Bronchial epithelial cell (primary cell): ENCODE measurements at regions not wholly inside any gene's neighbourhood (a gene's known extent, or its start where the extent isn't known, plus 50 kb on each side); places are given as distances from the start of the nearest gene placed in this dataset.

Experiments
- DNase-seq: peaks from one replicate; pipeline ENCODE4 v3.0.0-alpha.2; 2010; ENCODE audit warnings: low read depth
- FAIRE-seq: peaks from 2 replicates; lab custom pipeline; 2011; peaks lifted over from hg19 to GRCh38; lab: Jason Lieb, UNC
- H3K27me3 ChIP-seq: 2 replicates; pipeline ENCODE4 v1.5.1; 2011; ENCODE audit warnings: low read length; ENCODE audit not compliant: control insufficient read depth, insufficient read depth
- H3K36me3 ChIP-seq: 2 replicates; pipeline ENCODE4 v1.5.1; 2011; ENCODE audit warnings: low read length; ENCODE audit not compliant: control insufficient read depth, insufficient read depth
- H3K4me3 ChIP-seq: 2 replicates; pipeline ENCODE4 v1.5.1; 2011; ENCODE audit warnings: mild to moderate bottlenecking, low read depth, low read length, control low read depth
- TF ChIP-seq, protein P1 (sequence below): IDR thresholded peaks from 2 replicates; pipeline ENCODE4 v1.5.1; 2011; ENCODE audit warnings: mild to moderate bottlenecking, moderate library complexity, low read length, control low read depth, inconsistent platforms; ENCODE audit not compliant: insufficient read depth, severe bottlenecking

DNA sequence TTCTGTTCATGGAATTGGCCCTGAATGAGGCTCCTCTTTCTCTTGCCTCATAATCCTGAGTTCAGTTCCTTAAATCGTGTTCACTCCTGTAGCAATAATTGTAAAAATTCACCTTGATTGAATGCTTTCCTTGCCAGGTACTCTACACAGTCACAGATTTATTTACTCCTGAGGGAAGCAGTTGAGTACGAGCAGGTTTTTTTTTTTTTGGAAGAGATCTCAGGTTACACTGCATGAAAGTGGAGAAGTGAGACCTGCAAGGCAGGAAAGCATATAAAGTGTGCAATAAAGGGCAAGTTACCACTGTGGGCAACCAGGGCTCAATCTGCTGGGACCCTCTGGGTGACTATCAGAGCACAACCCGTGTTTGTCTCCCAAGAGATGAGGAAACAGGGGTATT, 93.0 kb upstream of the DOK5 start:
- no peak for DNase-seq
- no peak overlapping the region for H3K4me3 ChIP-seq
- H3K27me3 ChIP-seq, result no peaks in the 10 kb centered on the region
- FAIRE-seq, result no peak
- TF ChIP-seq, protein P1, sequence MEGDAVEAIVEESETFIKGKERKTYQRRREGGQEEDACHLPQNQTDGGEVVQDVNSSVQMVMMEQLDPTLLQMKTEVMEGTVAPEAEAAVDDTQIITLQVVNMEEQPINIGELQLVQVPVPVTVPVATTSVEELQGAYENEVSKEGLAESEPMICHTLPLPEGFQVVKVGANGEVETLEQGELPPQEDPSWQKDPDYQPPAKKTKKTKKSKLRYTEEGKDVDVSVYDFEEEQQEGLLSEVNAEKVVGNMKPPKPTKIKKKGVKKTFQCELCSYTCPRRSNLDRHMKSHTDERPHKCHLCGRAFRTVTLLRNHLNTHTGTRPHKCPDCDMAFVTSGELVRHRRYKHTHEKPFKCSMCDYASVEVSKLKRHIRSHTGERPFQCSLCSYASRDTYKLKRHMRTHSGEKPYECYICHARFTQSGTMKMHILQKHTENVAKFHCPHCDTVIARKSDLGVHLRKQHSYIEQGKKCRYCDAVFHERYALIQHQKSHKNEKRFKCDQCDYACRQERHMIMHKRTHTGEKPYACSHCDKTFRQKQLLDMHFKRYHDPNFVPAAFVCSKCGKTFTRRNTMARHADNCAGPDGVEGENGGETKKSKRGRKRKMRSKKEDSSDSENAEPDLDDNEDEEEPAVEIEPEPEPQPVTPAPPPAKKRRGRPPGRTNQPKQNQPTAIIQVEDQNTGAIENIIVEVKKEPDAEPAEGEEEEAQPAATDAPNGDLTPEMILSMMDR, result no peak
- no peaks in the 10 kb centered on the region for H3K36me3 ChIP-seq

DNA sequence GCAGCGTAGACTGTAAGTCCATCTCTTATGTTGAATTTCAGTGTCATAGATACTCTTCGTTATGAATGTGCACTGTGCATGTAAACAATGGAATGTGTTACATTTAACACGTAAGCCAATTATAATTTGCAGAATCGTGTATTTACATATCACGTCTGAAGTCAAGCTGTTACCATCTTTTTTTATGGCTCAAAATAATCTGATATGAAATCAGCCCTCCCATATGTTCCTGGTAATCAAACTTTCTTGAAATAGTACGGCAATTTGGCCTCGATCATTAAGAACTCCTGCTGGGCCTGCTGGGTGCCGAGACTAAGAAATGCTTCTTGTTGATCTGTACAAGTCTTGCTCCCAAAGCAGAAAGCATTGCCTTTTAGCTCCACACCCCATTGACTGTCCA, 89.6 kb upstream of the DOK5 start:
- H3K27me3 ChIP-seq, result no peaks in the 10 kb centered on the region
- H3K4me3 ChIP-seq, result no peak overlapping the region
- FAIRE-seq (no peak), DNase-seq (no peak)
- no peaks in the 10 kb centered on the region for H3K36me3 ChIP-seq
- TF ChIP-seq, protein P1, result no peak

DNA sequence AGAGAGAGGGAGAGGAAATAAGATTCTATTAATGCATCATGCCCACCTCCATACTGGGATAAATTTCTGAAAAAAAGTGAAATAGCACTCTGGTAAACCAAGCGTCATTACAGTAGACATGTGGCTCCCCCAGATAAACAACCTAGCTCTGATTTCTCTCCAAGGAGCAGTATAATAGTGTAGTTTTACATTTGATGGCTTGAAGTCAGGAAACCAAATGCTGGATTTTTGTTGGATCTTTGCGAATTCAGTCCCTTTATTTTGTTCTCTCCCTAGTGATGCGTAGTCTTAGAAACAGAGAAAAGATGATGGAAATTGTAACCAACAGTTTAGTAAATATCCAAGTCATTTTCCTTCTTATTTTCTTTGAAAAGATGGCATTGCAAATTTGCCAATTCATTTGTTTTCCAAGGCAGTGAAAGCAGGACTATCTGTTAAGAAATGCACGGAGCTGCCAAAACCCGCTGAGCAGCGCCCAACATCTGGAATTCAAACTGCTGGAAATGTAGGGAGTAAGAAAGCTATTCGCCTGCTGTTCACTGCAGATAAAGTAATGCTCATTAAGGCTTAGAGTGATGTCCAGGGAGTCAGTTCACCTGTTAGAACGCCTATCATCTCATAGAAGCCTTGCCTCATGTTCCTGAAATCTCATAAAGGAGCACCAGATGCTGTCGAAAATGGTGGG, 85.7 kb upstream of the DOK5 start:
- H3K4me3 ChIP-seq, result no peak overlapping the region
- H3K36me3 ChIP-seq, result no peaks in the 10 kb centered on the region
- no peak for DNase-seq
- FAIRE-seq, result no peak
- H3K27me3 ChIP-seq, result no peaks in the 10 kb centered on the region
- TF ChIP-seq, protein P1, result no peak

DNA sequence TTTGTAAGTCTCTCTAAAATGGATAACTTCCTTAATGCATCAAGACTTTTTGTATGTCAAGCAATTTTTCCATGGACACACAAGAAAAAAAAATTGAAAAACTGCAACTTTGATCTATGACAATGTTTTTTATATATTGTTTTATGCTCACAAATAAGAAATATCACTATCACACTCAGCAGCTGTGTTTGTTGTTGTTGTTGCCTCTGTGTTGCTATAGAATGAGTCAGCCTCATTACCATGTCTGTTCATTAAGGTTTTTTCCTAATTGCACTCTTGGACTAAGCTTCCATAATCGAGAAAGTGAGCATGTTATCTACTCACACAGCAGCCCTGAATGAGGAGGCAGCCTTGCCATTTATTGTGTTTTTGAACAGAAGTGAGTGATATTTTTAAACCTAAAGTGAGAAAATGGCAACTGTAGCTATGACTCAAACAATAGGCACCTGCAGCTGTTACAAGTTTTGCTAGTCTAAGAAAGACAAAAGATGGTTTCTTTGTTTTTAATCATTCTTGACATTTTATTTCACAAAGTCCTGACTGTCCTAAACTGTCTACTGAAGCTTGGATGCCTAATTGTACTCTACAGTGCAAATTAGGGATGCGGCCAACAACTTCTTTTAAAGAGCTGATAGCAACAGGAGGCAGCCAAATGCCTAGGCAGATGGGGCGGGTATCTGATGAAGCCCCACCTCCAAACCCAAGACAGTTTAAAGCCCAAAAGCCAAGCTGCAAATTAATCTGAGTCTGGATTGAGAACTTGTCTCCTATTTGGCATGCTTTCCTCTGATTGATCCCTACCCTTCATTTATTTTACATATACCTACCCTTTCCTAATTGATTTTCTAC, 77.9 kb upstream of the DOK5 start:
- DNase-seq (no peak), FAIRE-seq (no peak)
- Histone ChIP-seq H3K4me3 (no peak overlapping the region), H3K27me3 (no peaks in the 10 kb centered on the region), H3K36me3 (no peaks in the 10 kb centered on the region)
- TF ChIP-seq, protein P1, result no peak

DNA sequence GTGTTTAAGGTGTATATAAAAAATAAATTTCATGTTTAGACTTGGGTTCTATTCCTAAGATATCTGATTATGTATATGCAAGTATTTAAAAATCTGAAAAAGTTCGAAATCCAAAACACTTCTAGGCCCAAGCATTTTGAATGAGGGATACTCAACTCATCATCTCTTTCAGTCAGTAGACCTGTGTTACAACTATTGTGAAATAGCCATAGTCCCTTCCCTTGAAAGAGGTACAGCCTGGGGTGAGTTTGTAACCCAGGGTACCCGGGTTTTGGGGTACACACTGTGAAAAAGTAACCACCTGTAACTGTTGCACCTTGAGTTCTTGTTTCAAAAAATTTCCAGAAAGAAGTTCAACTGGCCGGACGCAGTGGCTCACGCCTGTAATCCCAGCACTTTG, 76.6 kb upstream of the DOK5 start:
- FAIRE-seq, result no peak
- TF ChIP-seq, protein P1, result no peak
- DNase-seq, result no peak
- H3K36me3 ChIP-seq, result no peaks in the 10 kb centered on the region
- H3K4me3 ChIP-seq, result no peak overlapping the region
- no peaks in the 10 kb centered on the region for H3K27me3 ChIP-seq
